ENCODE measurements at regions not wholly inside any gene's neighbourhood (a gene's known extent, or its start where the extent isn't known, plus 50 kb on each side); places are given as distances from the start of the nearest gene placed in this dataset.

DNA sequence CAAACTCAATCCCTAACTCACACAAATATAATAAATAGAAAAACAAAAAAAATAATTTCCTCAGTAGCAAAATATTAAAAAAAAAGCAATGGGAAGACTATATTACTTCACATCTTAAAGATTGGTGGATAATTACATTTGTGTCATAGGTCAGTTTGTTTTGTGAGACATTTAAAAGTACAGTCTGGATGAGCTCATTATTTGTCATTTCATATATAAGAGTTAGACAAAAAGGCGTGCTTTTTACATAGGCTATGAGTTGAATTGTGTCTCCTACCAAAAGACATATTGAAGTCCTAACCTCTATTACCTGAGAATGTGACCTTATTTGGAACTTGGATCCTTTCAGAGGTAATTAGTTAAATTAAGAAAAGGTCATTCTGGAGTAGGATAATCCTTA is 710.1 kb upstream of the CBLB start:
- ChIA-PET POLR2A (no interaction called here), CTCF (no interaction called here)
- peaks cover 0 to 6% of the 10 kb centered on the region in 2 experiments; a peak in 1 of 4 replicates for H3K4me1 ChIP-seq (ENCODE audit: control insufficient read depth in 1 of 2, insufficient read depth in 2 of 2, low read depth in 1 of 2, low read length in 1 of 2)
- no peaks in the 10 kb centered on the region for H3K27me3 ChIP-seq (ENCODE audit: insufficient read depth)
- no peak overlapping the region for H2AFZ ChIP-seq (ENCODE audit: low read depth)
- WGBS (ENCODE audit: low lambda C conversion rate): 73% methylated on average over 1 of the region's 1 CpG
- no peaks in the 10 kb centered on the region for H4K20me1 ChIP-seq (ENCODE audit: insufficient read depth)
- no peaks in the 10 kb centered on the region for H3K9me2 ChIP-seq
- H3K36me3 ChIP-seq (replicated peaks in 1 of 2; ENCODE audit: control insufficient read depth in 1 of 2, insufficient read depth in 2 of 2, low read length in 1 of 2): no peaks in the 10 kb centered on the region
- H3K9ac ChIP-seq: no peak overlapping the region
- no peaks in the 10 kb centered on the region for H3F3A ChIP-seq (replicated peaks; ENCODE audit: insufficient read depth)
- H3K27ac ChIP-seq (ENCODE audit: low read depth in 2 of 2, low read length in 1 of 2): no peak overlapping the region
- no peak overlapping the region for H3K4me2 ChIP-seq
- no peaks in the 10 kb centered on the region for H3K79me2 ChIP-seq (ENCODE audit: insufficient read depth)
- H3K4me3 ChIP-seq (ENCODE audit: low read depth in 2 of 2, low read length in 1 of 2): no peak overlapping the region
- no peaks in the 10 kb centered on the region for H3K9me3 ChIP-seq
- no peak for DNase-seq
- no peak for TF ChIP-seq FOXJ3 (CRISPR knock-in tag; IDR thresholded peaks at IDR 0.05)
- TF ChIP-seq RAD21 (IDR thresholded peaks at IDR 0.05; ENCODE audit: low read length): no peak

DNA sequence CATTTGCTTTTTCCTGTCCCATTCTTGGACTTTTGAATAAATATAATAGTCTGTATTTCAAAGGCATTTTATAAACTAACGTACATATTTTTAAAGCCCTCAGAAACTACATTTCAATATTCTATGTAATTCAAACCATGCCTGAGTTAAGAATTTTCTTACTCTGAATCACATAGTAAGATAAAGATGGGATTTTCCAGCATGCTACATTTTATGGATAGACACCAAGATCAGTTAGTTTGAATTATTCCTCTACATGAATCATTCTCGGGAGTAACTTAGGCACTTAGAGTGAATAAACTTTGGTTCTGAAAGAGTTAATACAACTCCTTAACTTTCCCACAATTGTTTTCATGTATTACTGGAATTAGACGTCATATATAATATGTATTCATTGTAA is 713.3 kb upstream of the CBLB start:
- no peaks in the 10 kb centered on the region for H4K20me1 ChIP-seq (ENCODE audit: insufficient read depth)
- ChIA-PET POLR2A (no interaction called here), CTCF (no interaction called here)
- no peak overlapping the region for H2AFZ ChIP-seq (ENCODE audit: low read depth)
- no peak overlapping the region for H3K4me2 ChIP-seq
- no peak overlapping the region for H3K9ac ChIP-seq
- H3K9me2 ChIP-seq: no peaks in the 10 kb centered on the region
- H3K4me3 ChIP-seq (ENCODE audit: low read depth in 2 of 2, low read length in 1 of 2): no peak overlapping the region
- no peaks in the 10 kb centered on the region for H3F3A ChIP-seq (replicated peaks; ENCODE audit: insufficient read depth)
- DNase-seq: no peak
- H3K27me3 ChIP-seq (ENCODE audit: insufficient read depth): no peaks in the 10 kb centered on the region
- H3K79me2 ChIP-seq (ENCODE audit: insufficient read depth): no peaks in the 10 kb centered on the region
- H3K27ac ChIP-seq (ENCODE audit: low read depth in 2 of 2, low read length in 1 of 2): no peak overlapping the region
- WGBS (ENCODE audit: low lambda C conversion rate): 61% methylated on average over 3 of the region's 3 CpGs
- 0 out of 4 replicates have a peak, but pooled peaks cover 0 to 6% of the 10 kb centered on the region in 2 experiments for H3K4me1 ChIP-seq (ENCODE audit: control insufficient read depth in 1 of 2, insufficient read depth in 2 of 2, low read depth in 1 of 2, low read length in 1 of 2)
- H3K36me3 ChIP-seq (replicated peaks in 1 of 2; ENCODE audit: control insufficient read depth in 1 of 2, insufficient read depth in 2 of 2, low read length in 1 of 2): no peaks in the 10 kb centered on the region
- H3K9me3 ChIP-seq: no peaks in the 10 kb centered on the region
- TF ChIP-seq TCF12 (IDR thresholded peaks at IDR 0.05) (0 out of 2 replicates have a peak, but pooled peaks have one; percentile 12), ELF1 (IDR thresholded peaks at IDR 0.05) (no peak), FOSL2 (IDR thresholded peaks at IDR 0.05; ENCODE audit: borderline replicate concordance, low read depth) (peak; percentile 14; the same call in 1 of the 2 replicates), FOXJ3 (CRISPR knock-in tag; IDR thresholded peaks at IDR 0.05) (no peak), MEF2A (IDR thresholded peaks at IDR 0.05; ENCODE audit: borderline replicate concordance, low read depth) (no peak), RAD21 (IDR thresholded peaks at IDR 0.05; ENCODE audit: low read length) (no peak), SIN3A (IDR thresholded peaks at IDR 0.05; ENCODE audit: borderline replicate concordance, low read depth, low read length) (no peak), RCOR1 (IDR thresholded peaks at IDR 0.05; ENCODE audit: low read length) (no peak)
- TF ChIP-seq, protein P1, sequence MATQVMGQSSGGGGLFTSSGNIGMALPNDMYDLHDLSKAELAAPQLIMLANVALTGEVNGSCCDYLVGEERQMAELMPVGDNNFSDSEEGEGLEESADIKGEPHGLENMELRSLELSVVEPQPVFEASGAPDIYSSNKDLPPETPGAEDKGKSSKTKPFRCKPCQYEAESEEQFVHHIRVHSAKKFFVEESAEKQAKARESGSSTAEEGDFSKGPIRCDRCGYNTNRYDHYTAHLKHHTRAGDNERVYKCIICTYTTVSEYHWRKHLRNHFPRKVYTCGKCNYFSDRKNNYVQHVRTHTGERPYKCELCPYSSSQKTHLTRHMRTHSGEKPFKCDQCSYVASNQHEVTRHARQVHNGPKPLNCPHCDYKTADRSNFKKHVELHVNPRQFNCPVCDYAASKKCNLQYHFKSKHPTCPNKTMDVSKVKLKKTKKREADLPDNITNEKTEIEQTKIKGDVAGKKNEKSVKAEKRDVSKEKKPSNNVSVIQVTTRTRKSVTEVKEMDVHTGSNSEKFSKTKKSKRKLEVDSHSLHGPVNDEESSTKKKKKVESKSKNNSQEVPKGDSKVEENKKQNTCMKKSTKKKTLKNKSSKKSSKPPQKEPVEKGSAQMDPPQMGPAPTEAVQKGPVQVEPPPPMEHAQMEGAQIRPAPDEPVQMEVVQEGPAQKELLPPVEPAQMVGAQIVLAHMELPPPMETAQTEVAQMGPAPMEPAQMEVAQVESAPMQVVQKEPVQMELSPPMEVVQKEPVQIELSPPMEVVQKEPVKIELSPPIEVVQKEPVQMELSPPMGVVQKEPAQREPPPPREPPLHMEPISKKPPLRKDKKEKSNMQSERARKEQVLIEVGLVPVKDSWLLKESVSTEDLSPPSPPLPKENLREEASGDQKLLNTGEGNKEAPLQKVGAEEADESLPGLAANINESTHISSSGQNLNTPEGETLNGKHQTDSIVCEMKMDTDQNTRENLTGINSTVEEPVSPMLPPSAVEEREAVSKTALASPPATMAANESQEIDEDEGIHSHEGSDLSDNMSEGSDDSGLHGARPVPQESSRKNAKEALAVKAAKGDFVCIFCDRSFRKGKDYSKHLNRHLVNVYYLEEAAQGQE (IDR thresholded peaks at IDR 0.05; ENCODE audit: low read depth, low read length): no peak
- TF ChIP-seq, protein P2, sequence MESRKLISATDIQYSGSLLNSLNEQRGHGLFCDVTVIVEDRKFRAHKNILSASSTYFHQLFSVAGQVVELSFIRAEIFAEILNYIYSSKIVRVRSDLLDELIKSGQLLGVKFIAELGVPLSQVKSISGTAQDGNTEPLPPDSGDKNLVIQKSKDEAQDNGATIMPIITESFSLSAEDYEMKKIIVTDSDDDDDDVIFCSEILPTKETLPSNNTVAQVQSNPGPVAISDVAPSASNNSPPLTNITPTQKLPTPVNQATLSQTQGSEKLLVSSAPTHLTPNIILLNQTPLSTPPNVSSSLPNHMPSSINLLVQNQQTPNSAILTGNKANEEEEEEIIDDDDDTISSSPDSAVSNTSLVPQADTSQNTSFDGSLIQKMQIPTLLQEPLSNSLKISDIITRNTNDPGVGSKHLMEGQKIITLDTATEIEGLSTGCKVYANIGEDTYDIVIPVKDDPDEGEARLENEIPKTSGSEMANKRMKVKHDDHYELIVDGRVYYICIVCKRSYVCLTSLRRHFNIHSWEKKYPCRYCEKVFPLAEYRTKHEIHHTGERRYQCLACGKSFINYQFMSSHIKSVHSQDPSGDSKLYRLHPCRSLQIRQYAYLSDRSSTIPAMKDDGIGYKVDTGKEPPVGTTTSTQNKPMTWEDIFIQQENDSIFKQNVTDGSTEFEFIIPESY (IDR thresholded peaks at IDR 0.05; ENCODE audit: borderline replicate concordance, low read depth): no peak

Measured in SK-N-SH (cell line).